IPS-NIHi7 (cell line): ENCODE measurements at regions not wholly inside any gene's neighbourhood (a gene's known extent, or its start where the extent isn't known, plus 50 kb on each side); places are given as distances from the start of the nearest gene placed in this dataset.
"Not testable (repeated sequence)": the region's sequence is repeated elsewhere in the genome, so short reads cannot be mapped to it uniquely, and the experiment has no call there.

Experiments used
- DNase-seq: peaks from one replicate; pipeline ENCODE4 v3.0.0; 2012; ENCODE audit warnings: mixed read lengths; ENCODE audit errors: extremely low spot score

GRCh38 chr21:30104241-30104640 is 62.4 kb downstream of the CLDN17 start:
- no peak for DNase-seq

- DNase-seq = no peak
Measured at GRCh38 chr21:30102871-30103270, 63.7 kb downstream of the CLDN17 start.

DNA sequence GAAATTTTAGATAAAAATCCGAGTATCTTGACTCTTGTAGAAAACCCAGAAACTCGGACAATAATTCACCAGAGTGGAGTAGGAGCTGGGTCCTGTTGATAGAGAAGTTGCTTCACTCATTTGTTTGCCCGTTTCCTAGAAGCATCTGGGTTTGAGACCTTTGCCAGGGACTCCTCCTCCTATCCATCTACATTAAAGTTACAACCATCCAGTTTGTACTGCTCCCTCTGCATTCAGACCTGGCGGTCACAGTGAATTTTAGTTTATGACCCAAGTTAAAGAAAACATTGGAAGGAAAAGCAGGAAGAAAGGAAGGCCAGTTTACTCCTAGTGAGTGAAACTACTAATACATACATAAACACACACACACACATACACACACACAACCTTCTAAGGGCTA is 64.6 kb downstream of the CLDN17 start:
- no peak for DNase-seq

- no peak for DNase-seq
Measured at GRCh38 chr21:30097791-30098190, 68.8 kb downstream of the CLDN17 start.

DNA sequence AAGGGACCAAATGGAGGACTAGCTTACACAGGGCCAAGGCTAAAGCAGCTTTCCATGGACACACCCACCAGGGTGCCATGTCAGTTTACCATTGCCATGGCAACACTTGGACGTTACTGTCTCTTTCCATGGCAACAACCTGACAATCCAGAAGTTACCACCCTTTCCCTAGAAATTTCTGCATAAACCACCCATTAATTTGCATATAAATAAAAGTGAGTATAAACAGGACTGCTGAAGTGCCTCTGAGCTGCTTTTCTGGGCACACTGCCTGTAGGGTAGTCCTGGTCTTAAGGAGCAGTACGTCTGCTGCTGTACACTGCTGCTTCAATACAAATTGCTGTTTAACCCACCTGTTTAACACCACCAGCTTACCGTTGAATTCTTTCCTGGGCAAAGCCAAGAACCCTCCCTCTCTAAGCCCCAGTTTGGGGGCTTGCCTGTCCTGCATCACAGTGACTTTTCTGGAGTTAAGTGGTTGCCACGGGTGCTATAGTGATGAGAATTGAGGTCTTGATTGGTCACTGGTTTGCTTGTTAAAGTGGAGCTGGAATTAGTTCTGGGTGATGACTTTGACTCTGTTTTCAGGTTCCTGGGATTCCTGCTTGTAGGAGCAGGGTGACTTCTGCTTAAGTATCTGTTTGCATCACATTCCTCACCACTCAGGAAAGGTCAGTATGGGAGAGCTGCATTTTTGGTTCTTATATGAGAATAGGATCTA is 83.2 kb downstream of the CLDN17 start:
- peak; percentile 20 for DNase-seq

DNA sequence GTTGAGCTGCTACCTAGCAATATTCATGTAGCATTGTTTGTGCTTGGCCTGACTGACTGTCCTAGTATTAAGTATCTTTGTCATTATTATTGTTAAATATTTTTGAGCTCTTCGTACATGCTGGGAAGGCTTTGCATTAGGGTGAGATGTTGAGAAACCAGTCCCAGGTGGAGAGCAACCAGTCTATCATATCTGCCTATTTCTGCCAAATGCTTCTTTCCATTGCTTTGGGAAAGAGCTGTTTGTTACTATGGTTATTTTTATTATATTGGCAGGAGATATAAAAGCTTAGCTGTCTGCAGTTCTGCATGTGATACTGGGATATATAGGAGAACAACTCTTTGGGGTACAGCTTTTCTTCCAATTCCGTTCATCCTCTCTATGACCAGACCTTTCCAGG is 85.1 kb downstream of the CLDN17 start:
- DNase-seq = no peak

GRCh38 chr21:30072496-30072895 is 94.1 kb downstream of the CLDN17 start:
- peak; percentile 65 for DNase-seq

- no peak for DNase-seq
Measured at GRCh38 chr21:30058928-30059327, 107.7 kb downstream of the CLDN17 start.

- DNase-seq = no peak
Measured at GRCh38 chr21:30057108-30057507, 109.5 kb downstream of the CLDN17 start.

GRCh38 chr21:30048570-30048969 is 108.8 kb upstream of the GRIK1 start:
- DNase-seq = no peak

DNA sequence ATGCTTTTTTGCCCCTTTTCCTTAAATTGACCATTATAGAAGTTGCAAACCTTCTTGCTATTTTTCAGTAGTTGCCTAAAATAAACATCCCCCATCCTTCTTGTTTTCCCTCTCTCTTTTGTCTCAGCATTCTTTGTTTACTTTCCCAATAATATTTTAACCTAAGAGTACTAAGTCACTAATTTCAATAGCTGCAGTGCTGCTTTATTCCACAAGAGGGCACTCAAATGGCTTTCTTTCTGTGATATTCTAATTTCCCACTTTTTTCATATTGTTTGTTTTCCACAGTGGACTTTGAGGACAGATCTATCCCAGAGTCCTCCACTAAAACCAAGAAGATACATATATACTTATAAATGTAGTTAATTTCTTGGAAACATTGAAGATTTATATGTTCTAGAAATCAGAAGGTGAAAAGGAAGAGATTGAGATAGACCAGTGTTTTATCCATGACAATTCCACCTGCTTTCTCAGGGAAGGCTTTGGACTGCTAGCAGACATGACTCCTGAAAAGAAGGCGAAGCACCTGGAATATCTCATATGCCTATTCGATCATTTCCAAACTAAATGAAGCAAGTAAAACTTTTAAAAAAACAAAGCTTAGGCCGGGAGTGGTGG is 104.8 kb upstream of the GRIK1 start:
- peak; percentile 18 for DNase-seq

- no peak for DNase-seq
Measured at GRCh38 chr21:30042443-30042842, 102.6 kb upstream of the GRIK1 start.

GRCh38 chr21:30033441-30033840 is 93.6 kb upstream of the GRIK1 start:
- no peak for DNase-seq

GRCh38 chr21:30030416-30030815 is 90.6 kb upstream of the GRIK1 start:
- no peak for DNase-seq

DNA sequence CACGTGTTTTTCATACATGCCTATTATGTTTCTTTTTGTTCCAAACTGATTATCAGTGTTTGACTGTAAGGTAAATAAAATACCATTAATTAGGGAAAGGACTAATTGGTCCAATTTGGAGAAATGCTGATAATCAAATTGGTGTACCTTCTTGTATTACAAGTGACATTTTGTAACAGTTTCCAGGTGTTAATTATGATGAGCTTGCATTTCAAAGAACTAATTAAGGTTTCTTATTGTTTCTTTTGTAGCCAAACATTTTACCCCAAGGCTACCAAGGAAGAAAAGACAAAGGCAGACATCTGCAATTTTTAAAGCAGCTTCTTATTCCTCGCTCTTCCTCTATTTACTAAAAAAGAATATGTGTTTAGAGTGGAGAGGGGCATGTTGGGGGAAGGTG is 88.7 kb upstream of the GRIK1 start:
- no peak for DNase-seq

GRCh38 chr21:30027986-30028385 is 88.2 kb upstream of the GRIK1 start:
- no peak for DNase-seq

- not testable (repeated sequence) for DNase-seq
Measured at GRCh38 chr21:30023056-30023455, 83.3 kb upstream of the GRIK1 start.

- peak; percentile 10 for DNase-seq
Measured at GRCh38 chr21:30014886-30015285, 75.1 kb upstream of the GRIK1 start.

DNA sequence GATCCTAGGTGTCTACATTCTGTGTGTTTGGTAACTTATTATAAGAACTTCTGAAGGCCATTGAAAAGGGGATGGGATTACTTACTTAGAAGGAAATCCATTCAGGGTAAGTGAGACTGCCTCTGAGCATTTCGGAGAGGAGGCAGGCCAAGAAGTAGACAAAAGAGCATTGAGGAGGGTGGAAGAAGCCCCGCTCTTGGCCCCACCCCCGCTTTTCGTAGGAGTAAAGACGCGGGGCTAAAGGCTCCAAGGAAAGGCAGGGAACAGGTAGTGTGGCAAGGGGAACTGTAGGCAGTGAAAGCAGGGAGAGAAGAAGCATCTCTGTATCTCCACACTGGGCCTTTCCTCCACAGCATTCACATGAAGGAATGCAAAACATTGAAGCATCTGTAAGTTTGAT is 51.8 kb upstream of the GRIK1 start:
- peak; percentile 24 for DNase-seq

- DNase-seq = no peak
Measured at GRCh38 chr21:29989634-29990234, 49.9 kb upstream of the GRIK1 start.
